Naive thymus-derived CD8-positive, alpha-beta T cell (primary cell): ENCODE measurements at regions not wholly inside any gene's neighbourhood (a gene's known extent, or its start where the extent isn't known, plus 50 kb on each side); places are given as distances from the start of the nearest gene placed in this dataset.
"Not testable (repeated sequence)": the region's sequence is repeated elsewhere in the genome, so short reads cannot be mapped to it uniquely, and the experiment has no call there.

Experiments
- ATAC-seq, 2 donors: fragments of 150-1000 bp; cut with Tn5 transposase in 1 of 2; sonication (Bioruptor Pico), chemical (Tn5 transposase) in 1 of 2; 1 replicate in 1 of 2; 2 replicates in 1 of 2; pipeline ENCODE4 v1.10.0; 2021; ENCODE audit warnings: mild to moderate bottlenecking in 2 of 2, moderate library complexity in 2 of 2
- POLR2A ChIA-PET: fragments of 350-600 bp; sonication (Branson Sonifier 250); formaldehyde crosslinking; loops from one replicate; lab custom pipeline; 2021; ENCODE audit warnings: antibody characterized with exemption; lab: Charles Lee
- DNase-seq, 10 donors: peaks; one replicate each; pipeline versions ENCODE4 v3.0.0 to v3.0.0-alpha.2; 2020 to 2022
- H3K27ac Mint-ChIP-seq, 10 donors: one replicate each; pipeline ENCODE4 v1.8.0; 2020 to 2022; ENCODE audit warnings: mild to moderate bottlenecking in 10 of 10, mixed read lengths in 10 of 10, moderate library complexity in 4 of 10, inconsistent platforms in 1 of 10
- H3K27me3 Mint-ChIP-seq, 5 donors: one replicate each; pipeline ENCODE4 v1.8.0; 2021 to 2022; ENCODE audit warnings: mixed read lengths in 5 of 5
- H3K36me3 Mint-ChIP-seq, 3 donors: one replicate each; pipeline ENCODE4 v1.8.0; 2020 to 2022; ENCODE audit warnings: mixed read lengths in 3 of 3, mild to moderate bottlenecking in 2 of 3, inconsistent platforms in 1 of 3
- H3K4me1 Mint-ChIP-seq, 4 donors: one replicate each; pipeline ENCODE4 v1.8.0; 2021 to 2022; ENCODE audit warnings: mixed read lengths in 4 of 4
- H3K4me3 Mint-ChIP-seq, 10 donors: one replicate each; pipeline ENCODE4 v1.8.0; 2020 to 2022; ENCODE audit warnings: mild to moderate bottlenecking in 10 of 10, mixed read lengths in 10 of 10, moderate library complexity in 6 of 10, inconsistent platforms in 1 of 10
- H3K9me3 Mint-ChIP-seq, 9 donors: one replicate each; pipeline ENCODE4 v1.8.0; 2020 to 2022; ENCODE audit warnings: mixed read lengths in 9 of 9, mild to moderate bottlenecking in 3 of 9, inconsistent platforms in 1 of 9, moderate library complexity in 1 of 9

- Mint-ChIP-seq H3K9me3 (peaks cover 0 to 5% (median 0%) of the 10 kb centered on the region in 9 donors), H3K27me3 (peaks cover 0 to 2% (median 0%) of the 10 kb centered on the region in 5 donors), H3K27ac (no peak overlapping the region), H3K4me3 (no peak overlapping the region), H3K36me3 (no peaks in the 10 kb centered on the region), H3K4me1 (no peaks in the 10 kb centered on the region)
- POLR2A ChIA-PET, result no interaction called here
- no peak for ATAC-seq
- DNase-seq, result no peak
Observed at GRCh38 chr3:81339040-81339845, 422.2 kb downstream of the GBE1 start.

GRCh38 chr3:81336470-81336869 is 425.0 kb downstream of the GBE1 start:
- DNase-seq (no peak), ATAC-seq (no peak)
- peaks cover 0 to 1% (median 0%) of the 10 kb centered on the region in 5 donors for H3K27me3 Mint-ChIP-seq
- H3K36me3 Mint-ChIP-seq, result no peaks in the 10 kb centered on the region
- no peak overlapping the region for H3K27ac Mint-ChIP-seq
- POLR2A ChIA-PET, result no interaction called here
- H3K9me3 Mint-ChIP-seq, result peaks cover 0 to 3% (median 0%) of the 10 kb centered on the region in 9 donors
- H3K4me1 Mint-ChIP-seq, result no peaks in the 10 kb centered on the region
- no peak overlapping the region for H3K4me3 Mint-ChIP-seq

- H3K9me3 Mint-ChIP-seq, result peaks cover 0 to 10% (median 2%) of the 10 kb centered on the region in 9 donors
- H3K27me3 Mint-ChIP-seq, DNase-seq, H3K27ac Mint-ChIP-seq, ATAC-seq, H3K36me3 Mint-ChIP-seq, H3K4me3 Mint-ChIP-seq, H3K4me1 Mint-ChIP-seq, POLR2A ChIA-PET: not testable (repeated sequence)
Observed at GRCh38 chr3:81329835-81330234, 431.6 kb downstream of the GBE1 start.

- H3K9me3 Mint-ChIP-seq, result peaks cover 0 to 12% (median 1%) of the 10 kb centered on the region in 9 donors
- ATAC-seq (no peak), DNase-seq (no peak)
- no peaks in the 10 kb centered on the region for H3K4me1 Mint-ChIP-seq
- POLR2A ChIA-PET, result no interaction called here
- no peak overlapping the region for H3K27ac Mint-ChIP-seq
- peaks cover 0 to 3% (median 0%) of the 10 kb centered on the region in 5 donors for H3K27me3 Mint-ChIP-seq
- H3K4me3 Mint-ChIP-seq, result no peak overlapping the region
- no peaks in the 10 kb centered on the region for H3K36me3 Mint-ChIP-seq
Observed at GRCh38 chr3:81326245-81326644, 435.2 kb downstream of the GBE1 start.

DNA sequence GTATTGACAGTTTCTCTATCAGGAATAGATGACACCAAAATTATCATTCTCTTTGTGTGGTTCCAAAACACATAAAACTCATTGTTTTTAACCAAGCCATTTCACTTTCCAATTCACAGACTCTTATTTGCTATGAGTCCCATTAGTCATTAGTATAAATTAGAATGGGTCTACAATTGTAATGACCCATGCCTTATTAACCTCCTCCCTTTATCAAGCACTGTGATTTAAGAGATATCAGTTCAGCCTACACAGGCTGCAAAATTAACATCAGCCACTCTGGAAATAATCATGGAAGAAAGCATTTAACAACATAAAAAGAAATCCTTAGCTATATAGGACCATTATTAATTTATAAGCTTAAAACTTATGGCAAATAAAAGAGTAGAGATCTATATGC is 440.6 kb downstream of the GBE1 start:
- Mint-ChIP-seq H3K27ac (no peak overlapping the region), H3K27me3 (peaks cover 0 to 3% (median 0%) of the 10 kb centered on the region in 5 donors), H3K4me1 (no peaks in the 10 kb centered on the region), H3K9me3 (peaks cover 0 to 19% (median 0%) of the 10 kb centered on the region in 9 donors), H3K4me3 (no peak overlapping the region), H3K36me3 (peaks cover 0 to 5% (median 0%) of the 10 kb centered on the region in 3 donors)
- POLR2A ChIA-PET, result no interaction called here
- no peak for ATAC-seq
- DNase-seq, result no peak

GRCh38 chr3:81315030-81315429 is 446.4 kb downstream of the GBE1 start:
- POLR2A ChIA-PET, result no interaction called here
- H3K9me3 Mint-ChIP-seq, result peaks cover 0 to 7% (median 0%) of the 10 kb centered on the region in 9 donors
- no peak overlapping the region for H3K4me3 Mint-ChIP-seq
- no peaks in the 10 kb centered on the region for H3K4me1 Mint-ChIP-seq
- no peaks in the 10 kb centered on the region for H3K27me3 Mint-ChIP-seq
- no peak overlapping the region for H3K27ac Mint-ChIP-seq
- DNase-seq (no peak), ATAC-seq (no peak)
- peaks cover 0 to 5% (median 0%) of the 10 kb centered on the region in 3 donors for H3K36me3 Mint-ChIP-seq

GRCh38 chr3:81311321-81311720 is 450.1 kb downstream of the GBE1 start:
- H3K27ac Mint-ChIP-seq, result no peak overlapping the region
- POLR2A ChIA-PET, result no interaction called here
- no peaks in the 10 kb centered on the region for H3K4me1 Mint-ChIP-seq
- H3K36me3 Mint-ChIP-seq, result peaks cover 0 to 3% (median 0%) of the 10 kb centered on the region in 3 donors
- H3K9me3 Mint-ChIP-seq, result peaks cover 0 to 4% (median 0%) of the 10 kb centered on the region in 9 donors
- no peak for DNase-seq
- no peaks in the 10 kb centered on the region for H3K27me3 Mint-ChIP-seq
- no peak for ATAC-seq
- no peak overlapping the region for H3K4me3 Mint-ChIP-seq

- Mint-ChIP-seq H3K27ac (no peak overlapping the region), H3K36me3 (no peaks in the 10 kb centered on the region), H3K9me3 (no peaks in the 10 kb centered on the region), H3K27me3 (no peaks in the 10 kb centered on the region), H3K4me3 (no peak overlapping the region), H3K4me1 (no peaks in the 10 kb centered on the region)
- DNase-seq (no peak), ATAC-seq (no peak)
- POLR2A ChIA-PET, result no interaction called here
Observed at GRCh38 chr3:81308306-81308705, 453.1 kb downstream of the GBE1 start.

DNA sequence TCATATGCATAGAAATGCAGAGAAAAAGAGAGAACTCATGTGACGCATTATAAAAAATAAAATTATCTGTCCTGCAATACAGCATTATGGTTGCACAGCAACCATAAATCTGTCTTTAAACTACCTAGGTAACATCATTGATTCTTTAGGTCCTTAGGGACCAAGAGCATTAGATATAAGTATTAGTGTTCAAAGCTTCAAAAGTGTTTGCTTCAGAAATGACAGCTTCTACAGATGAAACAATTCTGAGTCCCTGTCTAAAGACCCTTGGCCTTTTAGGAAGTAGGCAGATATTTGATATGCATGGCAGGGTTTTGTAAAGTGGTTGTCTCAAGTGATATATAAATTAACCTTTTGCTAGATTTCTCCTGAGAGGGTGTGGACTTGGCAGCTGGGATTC is 454.2 kb downstream of the GBE1 start:
- Mint-ChIP-seq H3K4me1 (no peaks in the 10 kb centered on the region), H3K36me3 (no peaks in the 10 kb centered on the region), H3K27ac (no peak overlapping the region), H3K27me3 (no peaks in the 10 kb centered on the region), H3K4me3 (no peak overlapping the region), H3K9me3 (no peaks in the 10 kb centered on the region)
- POLR2A ChIA-PET, result no interaction called here
- no peak for ATAC-seq
- DNase-seq, result no peak

DNA sequence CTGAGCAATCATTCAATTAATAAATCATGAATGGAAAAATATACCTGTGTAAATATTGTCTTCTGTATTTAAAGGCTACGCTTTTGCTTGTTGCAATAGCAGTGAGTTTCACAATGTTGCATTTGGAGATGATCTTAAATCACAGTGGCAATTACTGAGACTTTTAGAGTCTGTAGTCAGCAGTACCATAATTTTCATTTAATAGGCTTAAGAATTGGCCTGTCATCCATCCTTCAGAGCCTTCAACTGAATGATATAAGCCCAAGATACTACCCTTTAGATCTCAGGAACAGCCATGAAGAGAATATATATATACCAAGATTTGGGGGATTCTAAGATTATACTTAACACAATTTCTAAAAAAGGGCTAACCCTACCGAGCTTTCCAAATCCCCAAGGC is 458.1 kb downstream of the GBE1 start:
- Mint-ChIP-seq H3K27me3 (peaks cover 0 to 4% (median 0%) of the 10 kb centered on the region in 5 donors), H3K36me3 (no peaks in the 10 kb centered on the region), H3K9me3 (no peaks in the 10 kb centered on the region), H3K4me3 (no peak overlapping the region), H3K27ac (no peak overlapping the region), H3K4me1 (no peaks in the 10 kb centered on the region)
- POLR2A ChIA-PET, result no interaction called here
- DNase-seq, result no peak
- ATAC-seq, result no peak

DNA sequence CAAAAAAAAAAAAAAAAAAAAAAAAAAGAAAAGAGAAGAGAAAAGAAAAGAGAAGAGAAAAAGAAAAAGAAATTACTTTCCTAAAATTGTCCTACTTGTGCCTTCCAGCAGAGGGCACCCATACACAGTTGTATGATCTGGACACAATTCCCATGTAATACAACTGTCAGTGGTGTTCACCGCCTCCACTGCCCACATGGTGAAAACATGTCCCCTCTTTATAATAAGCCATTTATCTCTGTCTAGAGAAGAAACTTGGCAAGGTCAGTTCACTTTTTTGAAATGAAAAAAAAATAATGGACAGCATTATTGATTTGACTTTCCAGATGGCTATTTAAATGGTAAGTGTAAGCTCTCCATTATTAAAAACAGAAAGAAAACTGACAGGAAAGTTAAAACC is 459.4 kb downstream of the GBE1 start:
- POLR2A ChIA-PET, result no interaction called here
- no peaks in the 10 kb centered on the region for H3K9me3 Mint-ChIP-seq
- DNase-seq (peak in 1 of 10 donors; percentile 1), ATAC-seq (no peak)
- no peak overlapping the region for H3K27ac Mint-ChIP-seq
- H3K27me3 Mint-ChIP-seq, result peaks cover 0 to 4% (median 0%) of the 10 kb centered on the region in 5 donors
- H3K4me3 Mint-ChIP-seq, result no peak overlapping the region
- H3K36me3 Mint-ChIP-seq, result no peaks in the 10 kb centered on the region
- no peaks in the 10 kb centered on the region for H3K4me1 Mint-ChIP-seq

DNA sequence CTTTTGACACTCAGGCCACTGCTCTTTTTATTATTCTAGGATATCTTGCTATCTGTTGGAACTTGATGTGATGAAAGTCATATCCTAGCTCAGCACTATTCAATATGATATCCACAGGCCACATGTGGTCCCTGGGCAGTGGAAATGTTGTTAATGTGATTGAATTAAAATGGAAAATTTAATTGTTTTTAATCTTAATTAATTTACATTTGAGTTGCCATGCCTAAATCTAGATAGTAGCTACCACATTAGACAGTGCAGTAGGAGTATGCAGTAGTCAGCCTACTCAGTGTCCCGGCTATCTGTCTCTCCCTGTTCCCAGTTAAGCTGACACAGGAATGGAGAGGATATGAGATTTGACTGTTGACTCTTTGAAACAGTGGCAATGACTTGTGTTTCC is 460.2 kb downstream of the GBE1 start:
- Mint-ChIP-seq H3K9me3 (peaks cover 0 to 6% (median 0%) of the 10 kb centered on the region in 9 donors), H3K4me1 (no peaks in the 10 kb centered on the region), H3K4me3 (no peak overlapping the region), H3K27ac (no peak overlapping the region), H3K36me3 (no peaks in the 10 kb centered on the region), H3K27me3 (peaks cover 0 to 4% (median 0%) of the 10 kb centered on the region in 5 donors)
- POLR2A ChIA-PET, result no interaction called here
- DNase-seq (no peak), ATAC-seq (no peak)

DNA sequence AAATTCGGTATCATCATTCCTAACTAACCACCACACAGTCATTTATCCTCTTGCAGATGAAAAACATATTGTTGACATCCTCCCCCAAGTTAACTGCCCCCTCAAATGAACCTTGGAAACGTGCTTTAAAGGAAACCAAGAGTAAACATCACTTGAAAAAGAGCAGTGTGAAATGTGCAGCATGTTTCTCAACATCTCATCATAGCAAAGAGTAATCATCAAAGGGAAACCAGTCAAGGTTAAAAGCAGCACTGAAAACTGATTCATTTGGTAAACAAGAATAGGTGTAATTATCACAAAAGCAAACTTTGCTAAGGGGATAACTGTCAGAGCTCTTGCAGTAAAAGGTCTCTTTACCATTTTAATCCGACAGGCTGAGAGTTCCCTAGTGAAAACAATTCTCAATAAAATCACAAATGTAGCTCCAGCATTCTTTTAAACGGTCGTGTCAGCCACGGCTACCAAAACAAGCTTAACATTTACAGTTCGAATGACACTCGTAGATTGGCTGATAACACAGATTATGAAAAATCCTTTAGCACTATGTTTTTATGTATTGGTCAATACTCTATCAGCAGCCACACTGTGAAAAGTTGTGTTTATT is 461.0 kb downstream of the GBE1 start:
- POLR2A ChIA-PET, result no interaction called here
- no peak overlapping the region for H3K4me3 Mint-ChIP-seq
- no peak overlapping the region for H3K27ac Mint-ChIP-seq
- no peaks in the 10 kb centered on the region for H3K36me3 Mint-ChIP-seq
- ATAC-seq (no peak), DNase-seq (no peak)
- peaks cover 0 to 4% (median 0%) of the 10 kb centered on the region in 5 donors for H3K27me3 Mint-ChIP-seq
- peaks cover 0 to 11% (median 0%) of the 10 kb centered on the region in 9 donors for H3K9me3 Mint-ChIP-seq
- H3K4me1 Mint-ChIP-seq, result no peaks in the 10 kb centered on the region
